Loucy (cell line): ENCODE measurements at regions not wholly inside any gene's neighbourhood (a gene's known extent, or its start where the extent isn't known, plus 50 kb on each side); places are given as distances from the start of the nearest gene placed in this dataset.

Experiments used
- EZH2phosphoT487 ChIP-seq: fragments of 200-600 bp; IDR thresholded peaks from 2 replicates; pipeline ENCODE4 v1.6.1; 2018; ENCODE audit warnings: antibody characterized with exemption, mild to moderate bottlenecking, moderate library complexity, borderline replicate concordance
- TF ChIP-seq, protein P1 (sequence below): fragments of 200-600 bp; sonication (generic); conservative IDR thresholded peaks from 2 replicates; pipeline ENCODE4 v1.5.1; 2014; ENCODE audit warnings: mild to moderate bottlenecking, antibody characterized with exemption, low read length

DNA sequence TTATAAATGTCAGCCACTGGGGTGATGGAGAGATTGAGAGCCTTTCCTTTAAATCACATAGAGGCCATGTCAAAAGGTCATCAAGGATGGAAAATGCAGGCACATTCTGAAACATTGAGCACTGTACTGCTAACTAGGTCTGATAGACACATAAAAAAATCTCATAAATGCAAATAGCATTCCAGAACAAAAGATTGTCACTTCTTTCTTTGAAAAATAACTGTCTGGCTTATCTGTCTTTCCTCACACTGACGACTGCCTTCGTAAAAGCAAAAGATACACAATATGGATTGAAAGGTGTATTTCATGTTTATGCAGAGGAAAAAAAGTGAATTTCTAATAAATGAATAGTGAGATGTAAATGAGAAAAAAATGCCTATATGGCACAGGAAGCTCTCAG, 59.9 kb downstream of the PABPC4L start:
- TF ChIP-seq EZH2phosphoT487, result no peak
- TF ChIP-seq, protein P1, sequence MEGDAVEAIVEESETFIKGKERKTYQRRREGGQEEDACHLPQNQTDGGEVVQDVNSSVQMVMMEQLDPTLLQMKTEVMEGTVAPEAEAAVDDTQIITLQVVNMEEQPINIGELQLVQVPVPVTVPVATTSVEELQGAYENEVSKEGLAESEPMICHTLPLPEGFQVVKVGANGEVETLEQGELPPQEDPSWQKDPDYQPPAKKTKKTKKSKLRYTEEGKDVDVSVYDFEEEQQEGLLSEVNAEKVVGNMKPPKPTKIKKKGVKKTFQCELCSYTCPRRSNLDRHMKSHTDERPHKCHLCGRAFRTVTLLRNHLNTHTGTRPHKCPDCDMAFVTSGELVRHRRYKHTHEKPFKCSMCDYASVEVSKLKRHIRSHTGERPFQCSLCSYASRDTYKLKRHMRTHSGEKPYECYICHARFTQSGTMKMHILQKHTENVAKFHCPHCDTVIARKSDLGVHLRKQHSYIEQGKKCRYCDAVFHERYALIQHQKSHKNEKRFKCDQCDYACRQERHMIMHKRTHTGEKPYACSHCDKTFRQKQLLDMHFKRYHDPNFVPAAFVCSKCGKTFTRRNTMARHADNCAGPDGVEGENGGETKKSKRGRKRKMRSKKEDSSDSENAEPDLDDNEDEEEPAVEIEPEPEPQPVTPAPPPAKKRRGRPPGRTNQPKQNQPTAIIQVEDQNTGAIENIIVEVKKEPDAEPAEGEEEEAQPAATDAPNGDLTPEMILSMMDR, result no peak
